Gastroesophageal sphincter (tissue), 3 donors: ENCODE measurements at regions not wholly inside any gene's neighbourhood (a gene's known extent, or its start where the extent isn't known, plus 50 kb on each side); places are given as distances from the start of the nearest gene placed in this dataset.

Source experiments
- CTCF ChIP-seq, 4 experiments: fragments of 200-600 bp in 2 of 4; fragments of 450-650 bp in 2 of 4; sonication (generic) in 1 of 4; IDR thresholded peaks; one replicate each; pipeline ENCODE4 v1.5.1; 2017 to 2019; ENCODE audit warnings: antibody characterized with exemption in 4 of 4, mild to moderate bottlenecking in 2 of 4, moderate library complexity in 2 of 4
- EP300 ChIP-seq: sonication (generic); formaldehyde crosslinking; IDR thresholded peaks from one replicate; pipeline ENCODE4 v1.6.1; 2017; ENCODE audit warnings: antibody characterized with exemption, mild to moderate bottlenecking
- POLR2A ChIP-seq, 2 donors: fragments of 450-650 bp; IDR thresholded peaks; one replicate each; pipeline ENCODE4 v1.6.1; 2017; ENCODE audit warnings: antibody characterized with exemption in 2 of 2, mild to moderate bottlenecking in 2 of 2, moderate library complexity in 1 of 2
- POLR2AphosphoS5 ChIP-seq: sonication (generic); formaldehyde crosslinking; IDR thresholded peaks from one replicate; pipeline ENCODE4 v1.6.1; 2017; ENCODE audit warnings: antibody characterized with exemption

GRCh38 chr16:5432166-5432565 is 334.6 kb upstream of the EEF2KMT start:
- TF ChIP-seq CTCF (IDR thresholded peaks at IDR 0.05), result no peak
- TF ChIP-seq POLR2A (IDR thresholded peaks at IDR 0.05), result no peak
- no peak for TF ChIP-seq POLR2AphosphoS5
- TF ChIP-seq EP300, result no peak
